IMR-90 (cell line): ENCODE measurements at regions not wholly inside any gene's neighbourhood (a gene's known extent, or its start where the extent isn't known, plus 50 kb on each side); places are given as distances from the start of the nearest gene placed in this dataset.

Source experiments
- ATAC-seq: fragments of 200-7000 bp; cut with Tn5 transposase; 2 replicates; pipeline ENCODE4 v1.9.1; 2020; ENCODE audit warnings: low read depth, mild to moderate bottlenecking, moderate library complexity
- BruUV-seq: library from RNA; stranded (reverse); fragments of 400-500 nt; replicated peaks from 2 replicates; lab custom pipeline; 2021; lab: Mats Ljungman, UMichigan
- CTCF ChIA-PET: fragments of 300-600 bp; formaldehyde crosslinking; extraction: SDS; loops from one replicate; lab custom pipeline; 2021; ENCODE audit warnings: antibody characterized with exemption; lab: Yijun Ruan, JAX
- POLR2A ChIA-PET: fragments of 300-600 bp; sonication (Branson Sonifier 250); formaldehyde crosslinking; loops from one replicate; lab custom pipeline; 2022; ENCODE audit warnings: antibody characterized with exemption; ENCODE audit not compliant: unreplicated experiment; lab: Charles Lee
- DNase-seq: peaks from one replicate; pipeline ENCODE4 v3.0.0; 2013
- H2AFZ ChIP-seq: replicated peaks from 2 replicates; pipeline ENCODE3; 2013; ENCODE audit warnings: low read length, mild to moderate bottlenecking; ENCODE audit not compliant: poor library complexity
- H2AK5ac ChIP-seq: 2 replicates; pipeline ENCODE4 v1.6.1; 2013; ENCODE audit warnings: low read depth, low read length, inconsistent platforms
- H2AK9ac ChIP-seq: replicated peaks from 2 replicates; pipeline ENCODE3; 2013; ENCODE audit warnings: mild to moderate bottlenecking, low read depth, low read length, moderate library complexity; ENCODE audit not compliant: poor library complexity
- H2BK120ac ChIP-seq: 2 replicates; pipeline ENCODE4 v1.6.1; 2013; ENCODE audit warnings: low read depth, low read length, inconsistent platforms
- H2BK15ac ChIP-seq: 3 replicates; pipeline ENCODE4 v1.6.1; 2013; ENCODE audit warnings: low read depth, low read length, inconsistent platforms
- H2BK20ac ChIP-seq: 2 replicates; pipeline ENCODE4 v1.6.1; 2013; ENCODE audit warnings: low read depth, mild to moderate bottlenecking, inconsistent platforms, low read length, moderate library complexity
- H2BK5ac ChIP-seq: 2 replicates; pipeline ENCODE4 v1.6.1; 2013; ENCODE audit warnings: mild to moderate bottlenecking, low read depth, low read length, inconsistent platforms; ENCODE audit not compliant: poor library complexity, severe bottlenecking
- H3K14ac ChIP-seq: replicated peaks from 2 replicates; pipeline ENCODE4 v1.6.1; 2013; ENCODE audit warnings: low read depth, low read length, inconsistent platforms
- H3K18ac ChIP-seq: 2 replicates; pipeline ENCODE4 v1.6.1; 2013; ENCODE audit warnings: low read depth, low read length, control low read depth
- H3K23ac ChIP-seq: 2 replicates; pipeline ENCODE4 v1.6.1; 2013; ENCODE audit warnings: low read depth, low read length, inconsistent platforms
- H3K27ac ChIP-seq: 2 replicates; pipeline ENCODE4 v1.5.1; 2013; ENCODE audit warnings: mild to moderate bottlenecking, control low read depth, low read length; ENCODE audit not compliant: insufficient read depth
- H3K27me3 ChIP-seq: 2 replicates; pipeline ENCODE4 v1.6.1; 2013; ENCODE audit warnings: low read length; ENCODE audit not compliant: control insufficient read depth, insufficient read depth
- H3K36me3 ChIP-seq: 2 replicates; pipeline ENCODE4 v1.6.1; 2013; ENCODE audit warnings: low read length, mixed read lengths; ENCODE audit not compliant: control insufficient read depth, insufficient read depth
- H3K4ac ChIP-seq: 2 replicates; pipeline ENCODE4 v1.6.1; 2013; ENCODE audit warnings: low read depth, low read length, inconsistent platforms
- H3K4me1 ChIP-seq: 2 replicates; pipeline ENCODE4 v1.6.1; 2013; ENCODE audit warnings: low read length, mixed read lengths; ENCODE audit not compliant: control insufficient read depth, insufficient read depth
- H3K4me2 ChIP-seq: 2 replicates; pipeline ENCODE4 v1.6.1; 2013; ENCODE audit warnings: low read depth, mild to moderate bottlenecking, control low read depth, low read length, moderate library complexity
- H3K4me3 ChIP-seq: 2 replicates; pipeline ENCODE4 v1.5.1; 2013; ENCODE audit warnings: low read depth, mild to moderate bottlenecking, control low read depth, low read length, moderate library complexity; ENCODE audit not compliant: insufficient read depth
- H3K56ac ChIP-seq: 2 replicates; pipeline ENCODE4 v1.6.1; 2013; ENCODE audit warnings: low read length, inconsistent platforms; ENCODE audit not compliant: insufficient read depth; ENCODE audit errors: extremely low read depth
- H3K79me1 ChIP-seq, 2 experiments: 2 replicates each; pipeline ENCODE4 v1.6.1; 2013; ENCODE audit warnings: low read length in 2 of 2, inconsistent platforms in 1 of 2, low read depth in 1 of 2
- H3K9ac ChIP-seq: 2 replicates; pipeline ENCODE4 v1.6.1; 2013; ENCODE audit warnings: low read depth, low read length, control low read depth
- H3K9me1 ChIP-seq: 2 replicates; pipeline ENCODE4 v1.6.1; 2013; ENCODE audit warnings: low read length, inconsistent platforms; ENCODE audit not compliant: insufficient read depth
- H3K9me3 ChIP-seq: 2 replicates; pipeline ENCODE4 v1.6.1; 2013; ENCODE audit warnings: low read length; ENCODE audit not compliant: control insufficient read depth, insufficient read depth
- H4K20me1 ChIP-seq: 2 replicates; pipeline ENCODE4 v1.6.1; 2013; ENCODE audit warnings: low read length, inconsistent platforms; ENCODE audit not compliant: insufficient read depth
- H4K5ac ChIP-seq: 2 replicates; pipeline ENCODE4 v1.6.1; 2013; ENCODE audit warnings: mild to moderate bottlenecking, low read depth, low read length, control low read depth
- H4K8ac ChIP-seq, 2 experiments: 2 replicates each; pipeline ENCODE4 v1.6.1; 2013; ENCODE audit warnings: low read depth in 2 of 2, low read length in 2 of 2, control low read depth in 1 of 2, inconsistent platforms in 1 of 2
- H4K91ac ChIP-seq: 2 replicates; pipeline ENCODE4 v1.6.1; 2013; ENCODE audit warnings: low read depth, low read length, inconsistent platforms; ENCODE audit not compliant: insufficient read depth
- BHLHE40 ChIP-seq: fragments of 150-350 bp; IDR thresholded peaks from 2 replicates; pipeline ENCODE4 v1.6.1; 2016; ENCODE audit warnings: mild to moderate bottlenecking, low read depth, low read length
- CEBPB ChIP-seq: IDR thresholded peaks from 2 replicates; pipeline ENCODE4 v1.6.1; 2012; ENCODE audit warnings: low read depth, low read length, improper control_type of control experiment
- CHD1 ChIP-seq: IDR thresholded peaks from 2 replicates; pipeline ENCODE4 v1.6.1; 2012; ENCODE audit warnings: low read depth, low read length, improper control_type of control experiment
- FOS ChIP-seq: fragments of 150-350 bp; IDR thresholded peaks from 2 replicates; pipeline ENCODE4 v1.6.1; 2016; ENCODE audit warnings: low read depth, low read length
- MAFK ChIP-seq: IDR thresholded peaks from 2 replicates; pipeline ENCODE4 v1.6.1; 2012; ENCODE audit warnings: low read depth, low read length, improper control_type of control experiment
- MAZ ChIP-seq: IDR thresholded peaks from 2 replicates; pipeline ENCODE4 v1.6.1; 2012; ENCODE audit warnings: low read depth, mild to moderate bottlenecking, low read length, improper control_type of control experiment, moderate library complexity, borderline replicate concordance
- MXI1 ChIP-seq: IDR thresholded peaks from 2 replicates; pipeline ENCODE4 v1.6.1; 2012; ENCODE audit warnings: low read depth, mild to moderate bottlenecking, low read length, moderate library complexity, borderline replicate concordance
- NFE2L2 ChIP-seq: fragments of 150-350 bp; IDR thresholded peaks from 2 replicates; pipeline ENCODE4 v1.6.1; 2016; ENCODE audit warnings: low read depth, mild to moderate bottlenecking, low read length
- POLR2A ChIP-seq: IDR thresholded peaks from 2 replicates; pipeline ENCODE4 v1.6.1; 2012; ENCODE audit warnings: mild to moderate bottlenecking, low read depth, low read length
- RAD21 ChIP-seq: IDR thresholded peaks from 2 replicates; pipeline ENCODE4 v1.6.1; 2012; ENCODE audit warnings: low read length, improper control_type of control experiment
- RCOR1 ChIP-seq: IDR thresholded peaks from 2 replicates; pipeline ENCODE4 v1.6.1; 2012; ENCODE audit warnings: mild to moderate bottlenecking, low read length, improper control_type of control experiment; ENCODE audit not compliant: insufficient replicate concordance
- RFX5 ChIP-seq: IDR thresholded peaks from 2 replicates; pipeline ENCODE4 v1.8.0; 2012; ENCODE audit warnings: low read depth, mild to moderate bottlenecking, low read length, moderate library complexity
- SMC3 ChIP-seq: fragments of 150-350 bp; IDR thresholded peaks from 2 replicates; pipeline ENCODE4 v1.6.1; 2016; ENCODE audit warnings: low read depth, mild to moderate bottlenecking, antibody characterized with exemption, low read length, moderate library complexity
- WGBS, 2 experiments: methylation state at CpG; one replicate each; pipeline versions ENCODE4 v1.1.5 to v1.1.7; 2013; ENCODE audit warnings: missing lambda C conversion rate in 2 of 2; ENCODE audit not compliant: insufficient read length in 1 of 2; ENCODE audit errors: extremely low coverage in 2 of 2; 5-methylcytosine and 5-hydroxymethylcytosine counted together
- dilution Hi-C: fragments of 300-500 bp; cut with HindIII; formaldehyde crosslinking; loops from one replicate; pipeline ENCODE4 v1.14.3; 2018; ENCODE audit warnings: low sequenced_read_pairs; ENCODE audit not compliant: unreplicated experiment
- in situ Hi-C: fragments of 300-500 bp; cut with MboI; formaldehyde crosslinking; loops from 3 replicates; pipeline ENCODE4 v1.14.3; 2019; ENCODE audit warnings: low sequenced_read_pairs, inconsistent platforms, mixed read lengths
- intact Hi-C: fragments of 100-400 bp; cut with micrococcal nuclease; formaldehyde crosslinking; loops from 2 replicates; pipeline ENCODE4 v1.10.0; 2022
- TF ChIP-seq, protein P1 (sequence below): conservative IDR thresholded peaks from 2 replicates; pipeline ENCODE4 v1.5.1; 2012; ENCODE audit warnings: mild to moderate bottlenecking, low read depth, low read length, improper control_type of control experiment
- TF ChIP-seq, protein P2 (sequence below): fragments of 150-350 bp; IDR thresholded peaks from 2 replicates; pipeline ENCODE4 v1.6.1; 2016; ENCODE audit warnings: low read depth, mild to moderate bottlenecking, low read length, moderate library complexity, borderline replicate concordance
- TF ChIP-seq, protein P3 (sequence below): fragments of 150-350 bp; IDR thresholded peaks from 2 replicates; pipeline ENCODE4 v1.6.1; 2017; ENCODE audit warnings: mild to moderate bottlenecking, antibody characterized with exemption, low read length, low read depth

DNA sequence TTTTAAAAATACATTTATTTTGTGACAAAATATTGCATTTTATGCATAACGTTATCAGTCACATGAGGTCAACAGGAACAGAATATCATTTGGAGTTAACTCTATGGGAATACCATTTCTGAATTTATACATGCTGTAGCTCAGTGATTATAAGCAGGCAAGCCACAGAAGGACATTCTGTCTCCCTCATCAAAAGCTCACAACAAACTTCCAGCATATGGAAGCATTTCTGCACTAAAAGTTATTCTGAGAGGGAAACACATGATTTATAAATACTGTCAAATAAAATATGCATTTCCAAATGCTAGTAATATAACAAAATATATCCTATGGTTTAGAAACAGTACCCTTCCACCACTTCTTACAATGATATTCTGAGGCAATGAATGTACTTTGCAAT is 854.1 kb upstream of the B3GALT2 start:
- no peaks in the 10 kb centered on the region for H3K79me1 ChIP-seq
- ATAC-seq (no peak), DNase-seq (no peak)
- ChIA-PET POLR2A (no interaction called here), CTCF (no interaction called here)
- no peaks in the 10 kb centered on the region for H3K27me3 ChIP-seq
- H3K9me1 ChIP-seq, result peaks cover 3% of the 10 kb centered on the region
- no peak overlapping the region for H3K23ac ChIP-seq
- no peaks in the 10 kb centered on the region for H3K9me3 ChIP-seq
- H2BK5ac ChIP-seq, result no peak overlapping the region
- no peak overlapping the region for H3K4me2 ChIP-seq
- no peak overlapping the region for H3K56ac ChIP-seq
- BruUV-seq, result no TSS peak
- intact Hi-C loops, result loop anchor here (10.0 kb wide), 1 partner anchor 856 kb away; the partner anchor contains the start of gene B3GALT2
- in situ Hi-C loops, result no loop called here
- H3K4ac ChIP-seq, result no peak overlapping the region
- H3K9ac ChIP-seq, result no peak overlapping the region
- H4K20me1 ChIP-seq, result no peaks in the 10 kb centered on the region
- TF ChIP-seq CHD1 (no peak), MAFK (no peak), MAZ (no peak), NFE2L2 (no peak), RFX5 (no peak), POLR2A (no peak), RCOR1 (no peak), RAD21 (no peak), BHLHE40 (no peak), FOS (no peak), MXI1 (no peak), SMC3 (no peak), CEBPB (no peak)
- TF ChIP-seq, protein P1, sequence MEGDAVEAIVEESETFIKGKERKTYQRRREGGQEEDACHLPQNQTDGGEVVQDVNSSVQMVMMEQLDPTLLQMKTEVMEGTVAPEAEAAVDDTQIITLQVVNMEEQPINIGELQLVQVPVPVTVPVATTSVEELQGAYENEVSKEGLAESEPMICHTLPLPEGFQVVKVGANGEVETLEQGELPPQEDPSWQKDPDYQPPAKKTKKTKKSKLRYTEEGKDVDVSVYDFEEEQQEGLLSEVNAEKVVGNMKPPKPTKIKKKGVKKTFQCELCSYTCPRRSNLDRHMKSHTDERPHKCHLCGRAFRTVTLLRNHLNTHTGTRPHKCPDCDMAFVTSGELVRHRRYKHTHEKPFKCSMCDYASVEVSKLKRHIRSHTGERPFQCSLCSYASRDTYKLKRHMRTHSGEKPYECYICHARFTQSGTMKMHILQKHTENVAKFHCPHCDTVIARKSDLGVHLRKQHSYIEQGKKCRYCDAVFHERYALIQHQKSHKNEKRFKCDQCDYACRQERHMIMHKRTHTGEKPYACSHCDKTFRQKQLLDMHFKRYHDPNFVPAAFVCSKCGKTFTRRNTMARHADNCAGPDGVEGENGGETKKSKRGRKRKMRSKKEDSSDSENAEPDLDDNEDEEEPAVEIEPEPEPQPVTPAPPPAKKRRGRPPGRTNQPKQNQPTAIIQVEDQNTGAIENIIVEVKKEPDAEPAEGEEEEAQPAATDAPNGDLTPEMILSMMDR, result no peak
- TF ChIP-seq, protein P2, sequence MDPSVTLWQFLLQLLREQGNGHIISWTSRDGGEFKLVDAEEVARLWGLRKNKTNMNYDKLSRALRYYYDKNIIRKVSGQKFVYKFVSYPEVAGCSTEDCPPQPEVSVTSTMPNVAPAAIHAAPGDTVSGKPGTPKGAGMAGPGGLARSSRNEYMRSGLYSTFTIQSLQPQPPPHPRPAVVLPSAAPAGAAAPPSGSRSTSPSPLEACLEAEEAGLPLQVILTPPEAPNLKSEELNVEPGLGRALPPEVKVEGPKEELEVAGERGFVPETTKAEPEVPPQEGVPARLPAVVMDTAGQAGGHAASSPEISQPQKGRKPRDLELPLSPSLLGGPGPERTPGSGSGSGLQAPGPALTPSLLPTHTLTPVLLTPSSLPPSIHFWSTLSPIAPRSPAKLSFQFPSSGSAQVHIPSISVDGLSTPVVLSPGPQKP, result no peak
- TF ChIP-seq, protein P3, sequence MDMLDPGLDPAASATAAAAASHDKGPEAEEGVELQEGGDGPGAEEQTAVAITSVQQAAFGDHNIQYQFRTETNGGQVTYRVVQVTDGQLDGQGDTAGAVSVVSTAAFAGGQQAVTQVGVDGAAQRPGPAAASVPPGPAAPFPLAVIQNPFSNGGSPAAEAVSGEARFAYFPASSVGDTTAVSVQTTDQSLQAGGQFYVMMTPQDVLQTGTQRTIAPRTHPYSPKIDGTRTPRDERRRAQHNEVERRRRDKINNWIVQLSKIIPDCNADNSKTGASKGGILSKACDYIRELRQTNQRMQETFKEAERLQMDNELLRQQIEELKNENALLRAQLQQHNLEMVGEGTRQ, result no peak
- no peak overlapping the region for H4K91ac ChIP-seq
- no peak overlapping the region for H4K5ac ChIP-seq
- no peak overlapping the region for H2BK20ac ChIP-seq
- H3K14ac ChIP-seq, result no peak overlapping the region
- peaks cover 8% of the 10 kb centered on the region for H3K4me1 ChIP-seq
- no CpG with 5 or more reads among the region's 1 CpG for WGBS, 2 experiments
- H2AFZ ChIP-seq, result no peak overlapping the region
- H2AK5ac ChIP-seq, result no peak overlapping the region
- H3K36me3 ChIP-seq, result no peaks in the 10 kb centered on the region
- H2BK120ac ChIP-seq, result no peak overlapping the region
- H3K18ac ChIP-seq, result no peak overlapping the region
- dilution Hi-C loops, result no loop called here
- H3K4me3 ChIP-seq, result no peak overlapping the region
- no peak overlapping the region for H3K27ac ChIP-seq
- no peak overlapping the region for H2BK15ac ChIP-seq
- H2AK9ac ChIP-seq, result no peak overlapping the region
- H4K8ac ChIP-seq, result no peak overlapping the region
